IMR-90 (cell line): ENCODE measurements at regions not wholly inside any gene's neighbourhood (a gene's known extent, or its start where the extent isn't known, plus 50 kb on each side); places are given as distances from the start of the nearest gene placed in this dataset.

Source experiments
- ATAC-seq: fragments of 200-7000 bp; cut with Tn5 transposase; 2 replicates; pipeline ENCODE4 v1.9.1; 2020; ENCODE audit warnings: low read depth, mild to moderate bottlenecking, moderate library complexity
- BruUV-seq: library from RNA; stranded (reverse); fragments of 400-500 nt; replicated peaks from 2 replicates; lab custom pipeline; 2021; lab: Mats Ljungman, UMichigan
- CTCF ChIA-PET: fragments of 300-600 bp; formaldehyde crosslinking; extraction: SDS; loops from one replicate; lab custom pipeline; 2021; ENCODE audit warnings: antibody characterized with exemption; lab: Yijun Ruan, JAX
- POLR2A ChIA-PET: fragments of 300-600 bp; sonication (Branson Sonifier 250); formaldehyde crosslinking; loops from one replicate; lab custom pipeline; 2022; ENCODE audit warnings: antibody characterized with exemption; ENCODE audit not compliant: unreplicated experiment; lab: Charles Lee
- DNase-seq: peaks from one replicate; pipeline ENCODE4 v3.0.0; 2013
- H2AFZ ChIP-seq: replicated peaks from 2 replicates; pipeline ENCODE3; 2013; ENCODE audit warnings: low read length, mild to moderate bottlenecking; ENCODE audit not compliant: poor library complexity
- H2AK5ac ChIP-seq: 2 replicates; pipeline ENCODE4 v1.6.1; 2013; ENCODE audit warnings: low read depth, low read length, inconsistent platforms
- H2AK9ac ChIP-seq: replicated peaks from 2 replicates; pipeline ENCODE3; 2013; ENCODE audit warnings: mild to moderate bottlenecking, low read depth, low read length, moderate library complexity; ENCODE audit not compliant: poor library complexity
- H2BK120ac ChIP-seq: 2 replicates; pipeline ENCODE4 v1.6.1; 2013; ENCODE audit warnings: low read depth, low read length, inconsistent platforms
- H2BK15ac ChIP-seq: 3 replicates; pipeline ENCODE4 v1.6.1; 2013; ENCODE audit warnings: low read depth, low read length, inconsistent platforms
- H2BK20ac ChIP-seq: 2 replicates; pipeline ENCODE4 v1.6.1; 2013; ENCODE audit warnings: low read depth, mild to moderate bottlenecking, inconsistent platforms, low read length, moderate library complexity
- H2BK5ac ChIP-seq: 2 replicates; pipeline ENCODE4 v1.6.1; 2013; ENCODE audit warnings: mild to moderate bottlenecking, low read depth, low read length, inconsistent platforms; ENCODE audit not compliant: poor library complexity, severe bottlenecking
- H3K14ac ChIP-seq: replicated peaks from 2 replicates; pipeline ENCODE4 v1.6.1; 2013; ENCODE audit warnings: low read depth, low read length, inconsistent platforms
- H3K18ac ChIP-seq: 2 replicates; pipeline ENCODE4 v1.6.1; 2013; ENCODE audit warnings: low read depth, low read length, control low read depth
- H3K23ac ChIP-seq: 2 replicates; pipeline ENCODE4 v1.6.1; 2013; ENCODE audit warnings: low read depth, low read length, inconsistent platforms
- H3K27ac ChIP-seq: 2 replicates; pipeline ENCODE4 v1.5.1; 2013; ENCODE audit warnings: mild to moderate bottlenecking, control low read depth, low read length; ENCODE audit not compliant: insufficient read depth
- H3K27me3 ChIP-seq: 2 replicates; pipeline ENCODE4 v1.6.1; 2013; ENCODE audit warnings: low read length; ENCODE audit not compliant: control insufficient read depth, insufficient read depth
- H3K36me3 ChIP-seq: 2 replicates; pipeline ENCODE4 v1.6.1; 2013; ENCODE audit warnings: low read length, mixed read lengths; ENCODE audit not compliant: control insufficient read depth, insufficient read depth
- H3K4ac ChIP-seq: 2 replicates; pipeline ENCODE4 v1.6.1; 2013; ENCODE audit warnings: low read depth, low read length, inconsistent platforms
- H3K4me1 ChIP-seq: 2 replicates; pipeline ENCODE4 v1.6.1; 2013; ENCODE audit warnings: low read length, mixed read lengths; ENCODE audit not compliant: control insufficient read depth, insufficient read depth
- H3K4me2 ChIP-seq: 2 replicates; pipeline ENCODE4 v1.6.1; 2013; ENCODE audit warnings: low read depth, mild to moderate bottlenecking, control low read depth, low read length, moderate library complexity
- H3K4me3 ChIP-seq: 2 replicates; pipeline ENCODE4 v1.5.1; 2013; ENCODE audit warnings: low read depth, mild to moderate bottlenecking, control low read depth, low read length, moderate library complexity; ENCODE audit not compliant: insufficient read depth
- H3K56ac ChIP-seq: 2 replicates; pipeline ENCODE4 v1.6.1; 2013; ENCODE audit warnings: low read length, inconsistent platforms; ENCODE audit not compliant: insufficient read depth; ENCODE audit errors: extremely low read depth
- H3K79me1 ChIP-seq, 2 experiments: 2 replicates each; pipeline ENCODE4 v1.6.1; 2013; ENCODE audit warnings: low read length in 2 of 2, inconsistent platforms in 1 of 2, low read depth in 1 of 2
- H3K9ac ChIP-seq: 2 replicates; pipeline ENCODE4 v1.6.1; 2013; ENCODE audit warnings: low read depth, low read length, control low read depth
- H3K9me1 ChIP-seq: 2 replicates; pipeline ENCODE4 v1.6.1; 2013; ENCODE audit warnings: low read length, inconsistent platforms; ENCODE audit not compliant: insufficient read depth
- H3K9me3 ChIP-seq: 2 replicates; pipeline ENCODE4 v1.6.1; 2013; ENCODE audit warnings: low read length; ENCODE audit not compliant: control insufficient read depth, insufficient read depth
- H4K20me1 ChIP-seq: 2 replicates; pipeline ENCODE4 v1.6.1; 2013; ENCODE audit warnings: low read length, inconsistent platforms; ENCODE audit not compliant: insufficient read depth
- H4K5ac ChIP-seq: 2 replicates; pipeline ENCODE4 v1.6.1; 2013; ENCODE audit warnings: mild to moderate bottlenecking, low read depth, low read length, control low read depth
- H4K8ac ChIP-seq, 2 experiments: 2 replicates each; pipeline ENCODE4 v1.6.1; 2013; ENCODE audit warnings: low read depth in 2 of 2, low read length in 2 of 2, control low read depth in 1 of 2, inconsistent platforms in 1 of 2
- H4K91ac ChIP-seq: 2 replicates; pipeline ENCODE4 v1.6.1; 2013; ENCODE audit warnings: low read depth, low read length, inconsistent platforms; ENCODE audit not compliant: insufficient read depth
- BHLHE40 ChIP-seq: fragments of 150-350 bp; IDR thresholded peaks from 2 replicates; pipeline ENCODE4 v1.6.1; 2016; ENCODE audit warnings: mild to moderate bottlenecking, low read depth, low read length
- CHD1 ChIP-seq: IDR thresholded peaks from 2 replicates; pipeline ENCODE4 v1.6.1; 2012; ENCODE audit warnings: low read depth, low read length, improper control_type of control experiment
- CTCF ChIP-seq: conservative IDR thresholded peaks from 2 replicates; pipeline ENCODE4 v1.5.1; 2012; ENCODE audit warnings: mild to moderate bottlenecking, low read depth, low read length, improper control_type of control experiment
- ELK1 ChIP-seq: fragments of 150-350 bp; IDR thresholded peaks from 2 replicates; pipeline ENCODE4 v1.6.1; 2016; ENCODE audit warnings: low read depth, mild to moderate bottlenecking, low read length, moderate library complexity, borderline replicate concordance
- MAZ ChIP-seq: IDR thresholded peaks from 2 replicates; pipeline ENCODE4 v1.6.1; 2012; ENCODE audit warnings: low read depth, mild to moderate bottlenecking, low read length, improper control_type of control experiment, moderate library complexity, borderline replicate concordance
- MXI1 ChIP-seq: IDR thresholded peaks from 2 replicates; pipeline ENCODE4 v1.6.1; 2012; ENCODE audit warnings: low read depth, mild to moderate bottlenecking, low read length, moderate library complexity, borderline replicate concordance
- NFE2L2 ChIP-seq: fragments of 150-350 bp; IDR thresholded peaks from 2 replicates; pipeline ENCODE4 v1.6.1; 2016; ENCODE audit warnings: low read depth, mild to moderate bottlenecking, low read length
- RAD21 ChIP-seq: IDR thresholded peaks from 2 replicates; pipeline ENCODE4 v1.6.1; 2012; ENCODE audit warnings: low read length, improper control_type of control experiment
- RCOR1 ChIP-seq: IDR thresholded peaks from 2 replicates; pipeline ENCODE4 v1.6.1; 2012; ENCODE audit warnings: mild to moderate bottlenecking, low read length, improper control_type of control experiment; ENCODE audit not compliant: insufficient replicate concordance
- RFX5 ChIP-seq: IDR thresholded peaks from 2 replicates; pipeline ENCODE4 v1.8.0; 2012; ENCODE audit warnings: low read depth, mild to moderate bottlenecking, low read length, moderate library complexity
- WGBS, 2 experiments: methylation state at CpG; one replicate each; pipeline versions ENCODE4 v1.1.5 to v1.1.7; 2013; ENCODE audit warnings: missing lambda C conversion rate in 2 of 2; ENCODE audit not compliant: insufficient read length in 1 of 2; ENCODE audit errors: extremely low coverage in 2 of 2; 5-methylcytosine and 5-hydroxymethylcytosine counted together
- dilution Hi-C: fragments of 300-500 bp; cut with HindIII; formaldehyde crosslinking; loops from one replicate; pipeline ENCODE4 v1.14.3; 2018; ENCODE audit warnings: low sequenced_read_pairs; ENCODE audit not compliant: unreplicated experiment
- in situ Hi-C: fragments of 300-500 bp; cut with MboI; formaldehyde crosslinking; loops from 3 replicates; pipeline ENCODE4 v1.14.3; 2019; ENCODE audit warnings: low sequenced_read_pairs, inconsistent platforms, mixed read lengths
- intact Hi-C: fragments of 100-400 bp; cut with micrococcal nuclease; formaldehyde crosslinking; loops from 2 replicates; pipeline ENCODE4 v1.10.0; 2022

- Histone ChIP-seq H2BK15ac (no peak overlapping the region), H3K36me3 (no peaks in the 10 kb centered on the region), H2AFZ (no peak overlapping the region), H3K9me3 (peaks cover 6% of the 10 kb centered on the region), H3K27ac (no peak overlapping the region), H3K9me1 (no peaks in the 10 kb centered on the region), H4K8ac (no peak overlapping the region), H3K4ac (no peak overlapping the region), H3K9ac (no peak overlapping the region), H2BK120ac (no peak overlapping the region), H2BK20ac (no peak overlapping the region), H2AK9ac (no peak overlapping the region), H3K4me3 (no peak overlapping the region), H3K23ac (no peak overlapping the region), H4K91ac (no peak overlapping the region), H3K14ac (no peak overlapping the region), H2AK5ac (no peak overlapping the region), H2BK5ac (no peak overlapping the region), H3K4me2 (no peak overlapping the region), H3K27me3 (no peaks in the 10 kb centered on the region; the same call in 1 of the 2 replicates), H3K56ac (no peak overlapping the region), H3K18ac (no peak overlapping the region), H4K5ac (no peak overlapping the region), H4K20me1 (no peaks in the 10 kb centered on the region), H3K79me1 (no peaks in the 10 kb centered on the region), H3K4me1 (no peaks in the 10 kb centered on the region)
- dilution Hi-C loops, result no loop called here
- in situ Hi-C loops, result no loop called here
- no peak for TF ChIP-seq MXI1
- TF ChIP-seq ELK1, result no peak
- no peak for TF ChIP-seq RCOR1
- no peak for TF ChIP-seq NFE2L2
- TF ChIP-seq RFX5, result no peak
- TF ChIP-seq MAZ, result no peak
- no peak for TF ChIP-seq CTCF
- no peak for TF ChIP-seq RAD21
- TF ChIP-seq CHD1, result no peak
- no peak for TF ChIP-seq BHLHE40
- ChIA-PET CTCF (no interaction called here), POLR2A (no interaction called here)
- ATAC-seq (no peak), DNase-seq (no peak)
- intact Hi-C loops, result no loop called here
- BruUV-seq, result no TSS peak
- 58% methylated on average over 2 of the region's 4 CpGs; no CpG with 5 or more reads in 1 of the 2 experiments for WGBS, 2 experiments
These were observed 243.0 kb upstream of the MGMT start for GRCh38 chr10:129224065-129224464.
